GM12874 (cell line): ENCODE measurements at regions not wholly inside any gene's neighbourhood (a gene's known extent, or its start where the extent isn't known, plus 50 kb on each side); places are given as distances from the start of the nearest gene placed in this dataset.

ENCODE experiments used
- TF ChIP-seq, protein P1 (sequence below): IDR thresholded peaks from 2 replicates; pipeline ENCODE4 v1.5.1; 2011; ENCODE audit warnings: low read depth, mild to moderate bottlenecking, control low read depth, low read length, moderate library complexity; ENCODE audit not compliant: insufficient read depth

DNA sequence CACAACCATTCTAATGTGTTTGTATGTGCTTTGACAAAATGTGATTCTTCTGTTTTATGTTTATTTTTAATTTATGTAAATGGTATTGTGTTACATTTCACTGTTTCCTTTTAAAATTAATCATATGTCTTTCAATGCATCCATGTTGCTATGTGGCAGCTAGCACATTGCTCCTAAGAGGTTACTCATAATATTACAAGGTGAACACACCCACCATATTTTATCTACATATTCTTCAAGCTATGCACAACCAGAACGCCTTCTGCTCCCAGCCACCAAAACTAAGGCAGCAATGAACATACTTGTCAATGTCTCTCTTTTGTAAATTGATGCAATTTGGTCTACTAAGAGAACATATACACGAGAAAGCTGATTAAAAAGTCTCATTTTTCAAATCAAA lies 160.6 kb upstream of the OSR1 start:
- TF ChIP-seq, protein P1, sequence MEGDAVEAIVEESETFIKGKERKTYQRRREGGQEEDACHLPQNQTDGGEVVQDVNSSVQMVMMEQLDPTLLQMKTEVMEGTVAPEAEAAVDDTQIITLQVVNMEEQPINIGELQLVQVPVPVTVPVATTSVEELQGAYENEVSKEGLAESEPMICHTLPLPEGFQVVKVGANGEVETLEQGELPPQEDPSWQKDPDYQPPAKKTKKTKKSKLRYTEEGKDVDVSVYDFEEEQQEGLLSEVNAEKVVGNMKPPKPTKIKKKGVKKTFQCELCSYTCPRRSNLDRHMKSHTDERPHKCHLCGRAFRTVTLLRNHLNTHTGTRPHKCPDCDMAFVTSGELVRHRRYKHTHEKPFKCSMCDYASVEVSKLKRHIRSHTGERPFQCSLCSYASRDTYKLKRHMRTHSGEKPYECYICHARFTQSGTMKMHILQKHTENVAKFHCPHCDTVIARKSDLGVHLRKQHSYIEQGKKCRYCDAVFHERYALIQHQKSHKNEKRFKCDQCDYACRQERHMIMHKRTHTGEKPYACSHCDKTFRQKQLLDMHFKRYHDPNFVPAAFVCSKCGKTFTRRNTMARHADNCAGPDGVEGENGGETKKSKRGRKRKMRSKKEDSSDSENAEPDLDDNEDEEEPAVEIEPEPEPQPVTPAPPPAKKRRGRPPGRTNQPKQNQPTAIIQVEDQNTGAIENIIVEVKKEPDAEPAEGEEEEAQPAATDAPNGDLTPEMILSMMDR: no peak

- TF ChIP-seq, protein P1: no peak
Measured at GRCh38 chr2:19507137-19507536, 148.7 kb upstream of the OSR1 start.

DNA sequence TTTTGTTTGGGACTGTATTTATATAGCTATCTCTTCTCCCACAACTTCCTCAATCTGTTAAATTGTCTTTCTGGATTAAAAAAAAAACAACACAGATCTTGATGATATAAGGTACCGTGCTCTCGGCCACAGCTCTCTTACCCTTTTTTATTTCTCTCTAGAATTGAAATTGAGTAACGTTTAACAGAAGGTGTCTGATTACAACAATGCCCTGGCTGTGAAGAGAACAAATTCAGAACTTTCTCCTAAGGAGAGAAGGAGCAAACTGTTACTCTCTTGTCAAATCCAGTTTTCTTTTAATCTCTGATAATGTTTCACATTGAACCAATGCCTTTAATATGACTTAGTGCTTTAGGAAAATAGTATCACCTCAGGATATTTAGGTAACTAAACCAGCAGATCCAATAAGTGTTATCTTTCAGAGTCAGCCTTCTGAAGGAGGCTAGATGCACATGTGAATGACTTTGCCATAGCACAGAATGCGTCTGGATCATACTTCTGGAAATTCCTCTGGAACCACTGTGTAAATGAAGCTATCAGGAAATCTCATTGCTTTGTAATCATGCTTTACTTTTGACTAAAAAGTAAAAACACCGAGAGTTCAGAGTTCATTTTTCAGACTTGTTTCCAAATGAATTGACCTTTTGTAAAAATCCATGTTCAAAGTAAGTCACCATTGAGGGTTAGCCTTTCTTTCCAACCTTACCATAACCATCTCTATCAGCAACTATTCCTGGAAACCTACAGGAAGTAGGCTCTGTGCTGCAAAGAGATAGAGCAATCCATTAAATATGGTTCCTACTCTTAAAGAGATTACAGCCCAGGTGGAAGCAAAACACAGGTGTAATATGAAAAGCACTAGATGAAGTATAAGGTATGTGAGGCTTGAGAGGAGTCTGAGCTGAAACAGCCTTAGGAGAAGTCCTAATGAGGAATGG lies 147.0 kb upstream of the OSR1 start:
- TF ChIP-seq, protein P1: no peak

GRCh38 chr2:19504400-19505198 lies 146.2 kb upstream of the OSR1 start:
- TF ChIP-seq, protein P1: no peak

GRCh38 chr2:19503915-19504314 lies 145.5 kb upstream of the OSR1 start:
- TF ChIP-seq, protein P1: no peak

- TF ChIP-seq, protein P1: no peak
Measured at GRCh38 chr2:19503406-19503805, 145.0 kb upstream of the OSR1 start.

DNA sequence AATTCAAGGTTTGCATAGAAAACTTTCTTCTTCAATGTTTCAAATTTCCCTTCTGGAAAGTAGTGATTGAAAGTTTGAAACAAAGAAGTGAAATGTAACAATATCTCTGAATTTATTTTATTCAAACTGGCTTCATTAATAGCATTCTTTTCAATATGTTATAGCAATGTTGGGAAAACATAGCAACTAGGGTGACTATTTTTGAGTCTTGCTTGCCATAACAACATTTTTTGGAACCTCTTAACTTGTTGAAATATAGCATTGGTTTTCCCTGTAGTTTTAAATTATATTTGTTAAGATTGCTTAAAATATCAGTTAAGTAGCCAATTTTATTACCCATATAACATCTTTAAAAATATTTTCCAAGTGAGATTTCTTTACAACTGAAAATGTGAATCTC lies 141.7 kb upstream of the OSR1 start:
- TF ChIP-seq, protein P1: no peak
